ENCODE measurements at regions not wholly inside any gene's neighbourhood (a gene's known extent, or its start where the extent isn't known, plus 50 kb on each side); places are given as distances from the start of the nearest gene placed in this dataset.
A peak's percentile ranks its signal among the peaks of the same experiment; 100 is the strongest.

GRCh38 chr6:227074-227782 lies 65.1 kb upstream of the DUSP22 start:
- DNase-seq, result peak in 1 of 2 experiments; percentile 11

- DNase-seq, result no peak
Observed at GRCh38 chr6:227812-228338, 64.4 kb upstream of the DUSP22 start.

- no peak for DNase-seq
Observed at GRCh38 chr6:228881-229651, 63.2 kb upstream of the DUSP22 start.

- no peak for DNase-seq
Observed at GRCh38 chr6:231779-232178, 60.5 kb upstream of the DUSP22 start.

- no peak for DNase-seq
Observed at GRCh38 chr6:232982-233640, 59.2 kb upstream of the DUSP22 start.

GRCh38 chr6:234706-235372 lies 57.4 kb upstream of the DUSP22 start:
- no peak for DNase-seq

GRCh38 chr6:235763-236360 lies 56.4 kb upstream of the DUSP22 start:
- DNase-seq, result no peak

GRCh38 chr6:236519-236918 lies 55.8 kb upstream of the DUSP22 start:
- DNase-seq, result no peak

GRCh38 chr6:240151-240550 lies 52.1 kb upstream of the DUSP22 start:
- DNase-seq, result no peak

- no peak for DNase-seq
Observed at GRCh38 chr6:241336-241865, 50.9 kb upstream of the DUSP22 start.
